Fibroblast of lung (primary cell): ENCODE measurements at regions not wholly inside any gene's neighbourhood (a gene's known extent, or its start where the extent isn't known, plus 50 kb on each side); places are given as distances from the start of the nearest gene placed in this dataset.

Experiments
- DNase-seq, 2 donors: peaks; one replicate each; pipeline versions ENCODE4 v3.0.0 to v3.0.0-alpha.2; 2010; ENCODE audit warnings: low read depth in 2 of 2
- H2AFZ ChIP-seq: 2 replicates; pipeline ENCODE4 v1.5.1; 2012; ENCODE audit warnings: low read length, control low read depth, inconsistent platforms
- H3K27ac ChIP-seq: 2 replicates; pipeline ENCODE4 v1.5.1; 2011; ENCODE audit warnings: low read length, control low read depth; ENCODE audit not compliant: insufficient read depth
- H3K27me3 ChIP-seq: 2 replicates; pipeline ENCODE4 v1.5.1; 2011; ENCODE audit warnings: mild to moderate bottlenecking, low read length; ENCODE audit not compliant: control insufficient read depth, insufficient read depth
- H3K36me3 ChIP-seq: 2 replicates; pipeline ENCODE4 v1.5.1; 2011; ENCODE audit warnings: low read length; ENCODE audit not compliant: control insufficient read depth, insufficient read depth
- H3K4me1 ChIP-seq: 2 replicates; pipeline ENCODE4 v1.5.1; 2011; ENCODE audit warnings: low read length; ENCODE audit not compliant: control insufficient read depth, insufficient read depth; ENCODE audit errors: extremely low read depth
- H3K4me2 ChIP-seq: 2 replicates; pipeline ENCODE4 v1.5.1; 2011; ENCODE audit warnings: low read length, control low read depth; ENCODE audit not compliant: insufficient read depth; ENCODE audit errors: extremely low read depth
- H3K4me3 ChIP-seq, 4 experiments: fragments of 200-600 bp in 1 of 4; sonication (generic) in 1 of 4; replicated peaks in 1 of 4; 2 replicates each; pipeline ENCODE4 v1.5.1; 2011 to 2016; ENCODE audit warnings: low read length in 4 of 4, low read depth in 3 of 4, mild to moderate bottlenecking in 3 of 4, control low read depth in 2 of 4, inconsistent platforms in 1 of 4, mixed read lengths in 1 of 4; ENCODE audit not compliant: insufficient read depth in 1 of 4; ENCODE audit errors: control extremely low read depth in 1 of 4
- H3K79me2 ChIP-seq: 2 replicates; pipeline ENCODE4 v1.5.1; 2012; ENCODE audit warnings: mild to moderate bottlenecking, low read length, inconsistent platforms; ENCODE audit not compliant: control insufficient read depth, insufficient read depth
- H3K9ac ChIP-seq: 2 replicates; pipeline ENCODE4 v1.5.1; 2011; ENCODE audit warnings: mild to moderate bottlenecking, low read length, control low read depth; ENCODE audit not compliant: insufficient read depth
- H3K9me3 ChIP-seq: 2 replicates; pipeline ENCODE4 v1.5.1; 2012; ENCODE audit warnings: low read depth, low read length; ENCODE audit not compliant: control insufficient read depth, insufficient read depth
- H4K20me1 ChIP-seq: 2 replicates; pipeline ENCODE4 v1.5.1; 2011; ENCODE audit warnings: low read length; ENCODE audit not compliant: control insufficient read depth, insufficient read depth; ENCODE audit errors: extremely low read depth
- CTCF ChIP-seq, 2 donors: IDR thresholded peaks in 1 of 2; conservative IDR thresholded peaks in 1 of 2; 1 replicate in 1 of 2; 2 replicates in 1 of 2; pipeline ENCODE4 v1.5.1; 2011 to 2012; ENCODE audit warnings: low read length in 2 of 2, control low read depth in 1 of 2, inconsistent platforms in 1 of 2, low read depth in 1 of 2, mild to moderate bottlenecking in 1 of 2
- EZH2 ChIP-seq: IDR thresholded peaks from 2 replicates; pipeline ENCODE4 v1.5.1; 2012; ENCODE audit warnings: low read length, control low read depth, mild to moderate bottlenecking; ENCODE audit errors: missing control alignments

DNA sequence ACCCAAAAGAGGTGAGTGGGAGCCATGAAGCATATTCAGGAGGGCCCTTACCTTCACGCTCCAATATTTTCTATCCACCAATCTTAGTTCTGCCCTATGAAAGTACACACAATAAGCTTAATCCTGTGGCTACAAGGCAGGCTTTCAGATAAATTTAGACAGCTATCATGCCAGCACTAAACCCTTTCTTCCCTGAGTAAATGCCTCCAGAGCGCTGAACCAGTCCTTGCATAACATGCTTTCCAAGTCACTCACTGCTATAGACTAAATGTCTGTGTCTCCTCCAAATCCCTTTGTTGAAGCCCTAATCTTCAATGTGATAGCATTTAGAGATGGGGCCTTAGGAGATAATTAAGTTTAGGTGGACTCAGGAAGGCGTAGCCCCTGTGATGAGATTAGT lies 50.3 kb upstream of the FIBIN start:
- Histone ChIP-seq H3K4me2 (no peak overlapping the region), H3K27me3 (no peaks in the 10 kb centered on the region), H3K9me3 (no peaks in the 10 kb centered on the region), H4K20me1 (no peaks in the 10 kb centered on the region), H2AFZ (no peak overlapping the region), H3K27ac (no peak overlapping the region), H3K4me1 (peaks cover 11% of the 10 kb centered on the region), H3K4me3 (no peak overlapping the region), H3K79me2 (no peaks in the 10 kb centered on the region), H3K9ac (no peak overlapping the region), H3K36me3 (no peaks in the 10 kb centered on the region)
- no peak for DNase-seq
- no peak for TF ChIP-seq EZH2
- TF ChIP-seq CTCF (conservative IDR thresholded peaks at IDR 0.05 in 1 of 2, IDR thresholded peaks at IDR 0.05 in 1 of 2; ENCODE audit: low read depth in 1 of 2, low read length in 2 of 2) = no peak
